ENCODE measurements at regions not wholly inside any gene's neighbourhood (a gene's known extent, or its start where the extent isn't known, plus 50 kb on each side); places are given as distances from the start of the nearest gene placed in this dataset.

DNA sequence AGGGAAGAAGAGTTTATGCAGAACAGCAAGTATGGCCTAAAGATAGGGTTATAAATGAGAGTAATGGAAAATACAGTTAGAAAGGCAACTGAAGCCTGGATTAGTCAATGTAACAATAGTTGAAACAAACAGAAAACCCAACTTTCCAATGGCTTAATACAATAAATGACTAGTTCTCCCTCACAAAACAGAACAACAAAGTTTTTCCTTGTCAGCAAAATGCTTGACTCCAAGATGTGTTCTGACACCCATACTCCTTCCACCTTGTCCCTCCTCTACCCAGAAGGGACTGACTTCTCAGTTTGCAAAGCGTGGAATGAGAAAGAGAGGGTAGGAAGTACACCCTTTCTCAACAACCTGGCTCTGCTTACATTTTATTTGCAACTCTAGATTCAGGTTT, 191.4 kb upstream of the OSR1 start:
- DNase-seq (ENCODE audit: extremely low spot score): no peak
- TF ChIP-seq L3MBTL2 (conservative IDR thresholded peaks at IDR 0.05): no peak
- TF ChIP-seq LEF1 (IDR thresholded peaks at IDR 0.05; ENCODE audit: borderline replicate concordance): no peak
- no peak for TF ChIP-seq SP1 (IDR thresholded peaks at IDR 0.05)
- no peak for TF ChIP-seq CTBP1 (IDR thresholded peaks at IDR 0.05; ENCODE audit: borderline replicate concordance)
- no peak for TF ChIP-seq FOXM1 (IDR thresholded peaks at IDR 0.05; ENCODE audit: borderline replicate concordance)
- no peak for TF ChIP-seq TARDBP (IDR thresholded peaks at IDR 0.05)
- no peak for TF ChIP-seq ZNF384 (IDR thresholded peaks at IDR 0.05)
- no peak for TF ChIP-seq ARNT (IDR thresholded peaks at IDR 0.05)
- no peak for TF ChIP-seq FOXK2 (IDR thresholded peaks at IDR 0.05)
- TF ChIP-seq FOXA1 (IDR thresholded peaks at IDR 0.05): no peak
- TF ChIP-seq ELF4 (IDR thresholded peaks at IDR 0.05): no peak
- no peak for TF ChIP-seq NFRKB (IDR thresholded peaks at IDR 0.05)
- TF ChIP-seq, protein P1, sequence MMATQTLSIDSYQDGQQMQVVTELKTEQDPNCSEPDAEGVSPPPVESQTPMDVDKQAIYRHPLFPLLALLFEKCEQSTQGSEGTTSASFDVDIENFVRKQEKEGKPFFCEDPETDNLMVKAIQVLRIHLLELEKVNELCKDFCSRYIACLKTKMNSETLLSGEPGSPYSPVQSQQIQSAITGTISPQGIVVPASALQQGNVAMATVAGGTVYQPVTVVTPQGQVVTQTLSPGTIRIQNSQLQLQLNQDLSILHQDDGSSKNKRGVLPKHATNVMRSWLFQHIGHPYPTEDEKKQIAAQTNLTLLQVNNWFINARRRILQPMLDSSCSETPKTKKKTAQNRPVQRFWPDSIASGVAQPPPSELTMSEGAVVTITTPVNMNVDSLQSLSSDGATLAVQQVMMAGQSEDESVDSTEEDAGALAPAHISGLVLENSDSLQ (IDR thresholded peaks at IDR 0.05): no peak
- ChIA-PET CTCF (no interaction called here), POLR2A (no interaction called here)

DNA sequence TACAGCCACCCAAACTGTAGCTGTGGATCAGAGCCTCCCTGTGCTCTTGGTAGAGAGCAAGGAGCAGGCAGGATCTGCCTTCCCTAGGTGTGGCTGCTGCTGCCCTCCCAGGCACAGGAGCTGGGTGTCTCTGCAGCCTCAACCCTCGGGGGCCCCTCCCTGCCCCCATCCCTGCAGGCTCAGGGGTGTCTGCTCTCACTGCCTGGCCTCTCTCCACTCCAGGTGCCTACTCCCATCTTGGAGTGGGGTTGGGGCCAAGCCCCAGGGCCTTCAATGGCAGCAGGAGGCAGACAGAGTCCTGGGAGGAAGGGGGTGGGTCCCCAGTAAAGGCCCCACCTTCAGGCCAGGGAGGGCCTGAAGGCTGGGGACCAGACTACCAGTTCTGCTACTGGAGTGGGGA, 189.7 kb upstream of the OSR1 start:
- TF ChIP-seq FOXM1 (IDR thresholded peaks at IDR 0.05; ENCODE audit: borderline replicate concordance): no peak
- no peak for TF ChIP-seq CTBP1 (IDR thresholded peaks at IDR 0.05; ENCODE audit: borderline replicate concordance)
- TF ChIP-seq, protein P1 (IDR thresholded peaks at IDR 0.05): no peak
- no peak for TF ChIP-seq BHLHE40 (IDR thresholded peaks at IDR 0.05; ENCODE audit: borderline replicate concordance)
- TF ChIP-seq TARDBP (IDR thresholded peaks at IDR 0.05): no peak
- TF ChIP-seq HDGF (IDR thresholded peaks at IDR 0.05; ENCODE audit: borderline replicate concordance): no peak
- no peak for TF ChIP-seq SUZ12 (IDR thresholded peaks at IDR 0.05)
- TF ChIP-seq FOXA1 (IDR thresholded peaks at IDR 0.05): no peak
- TF ChIP-seq NFRKB (IDR thresholded peaks at IDR 0.05): no peak
- no peak for TF ChIP-seq FOXK2 (IDR thresholded peaks at IDR 0.05)
- TF ChIP-seq ELF4 (IDR thresholded peaks at IDR 0.05): no peak
- TF ChIP-seq LEF1 (IDR thresholded peaks at IDR 0.05; ENCODE audit: borderline replicate concordance): no peak
- TF ChIP-seq ARNT (IDR thresholded peaks at IDR 0.05): no peak
- no peak for TF ChIP-seq ZNF384 (IDR thresholded peaks at IDR 0.05)
- TF ChIP-seq L3MBTL2 (conservative IDR thresholded peaks at IDR 0.05): no peak
- TF ChIP-seq SP1 (IDR thresholded peaks at IDR 0.05): no peak
- DNase-seq (ENCODE audit: extremely low spot score): no peak
- ChIA-PET POLR2A (no interaction called here), CTCF (no interaction called here)

DNA sequence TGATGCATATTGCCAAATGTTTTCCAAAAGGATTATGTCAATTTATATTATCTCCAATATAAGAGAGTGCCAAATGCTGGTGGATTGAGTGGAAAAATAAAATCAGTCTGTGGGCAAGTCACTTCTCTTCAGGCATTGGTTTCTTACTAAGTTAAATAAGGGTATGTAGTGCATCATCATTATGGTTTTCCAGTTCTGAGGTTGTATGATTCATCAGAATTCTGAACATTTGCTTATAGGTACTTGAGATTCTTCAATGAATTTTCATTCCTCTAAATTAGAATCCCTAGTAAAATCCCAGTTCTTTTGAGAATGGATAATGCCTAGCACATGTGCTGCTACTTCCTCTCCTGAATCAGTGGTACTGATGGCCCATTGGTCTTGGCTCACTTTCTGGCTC, 188.9 kb upstream of the OSR1 start:
- no peak for TF ChIP-seq ZNF384 (IDR thresholded peaks at IDR 0.05)
- no peak for TF ChIP-seq SUZ12 (IDR thresholded peaks at IDR 0.05)
- TF ChIP-seq ARNT (IDR thresholded peaks at IDR 0.05): no peak
- TF ChIP-seq ELF4 (IDR thresholded peaks at IDR 0.05): no peak
- no peak for TF ChIP-seq FOXK2 (IDR thresholded peaks at IDR 0.05)
- no peak for TF ChIP-seq HDGF (IDR thresholded peaks at IDR 0.05; ENCODE audit: borderline replicate concordance)
- TF ChIP-seq CTBP1 (IDR thresholded peaks at IDR 0.05; ENCODE audit: borderline replicate concordance): no peak
- TF ChIP-seq BHLHE40 (IDR thresholded peaks at IDR 0.05; ENCODE audit: borderline replicate concordance): no peak
- no peak for TF ChIP-seq TARDBP (IDR thresholded peaks at IDR 0.05)
- no peak for TF ChIP-seq SP1 (IDR thresholded peaks at IDR 0.05)
- no peak for TF ChIP-seq NFRKB (IDR thresholded peaks at IDR 0.05)
- TF ChIP-seq, protein P1 (IDR thresholded peaks at IDR 0.05): no peak
- no peak for TF ChIP-seq L3MBTL2 (conservative IDR thresholded peaks at IDR 0.05)
- TF ChIP-seq FOXM1 (IDR thresholded peaks at IDR 0.05; ENCODE audit: borderline replicate concordance): no peak
- no peak for TF ChIP-seq LEF1 (IDR thresholded peaks at IDR 0.05; ENCODE audit: borderline replicate concordance)
- TF ChIP-seq FOXA1 (IDR thresholded peaks at IDR 0.05): no peak
- ChIA-PET POLR2A (no interaction called here), CTCF (no interaction called here)
- DNase-seq (ENCODE audit: extremely low spot score): no peak

DNA sequence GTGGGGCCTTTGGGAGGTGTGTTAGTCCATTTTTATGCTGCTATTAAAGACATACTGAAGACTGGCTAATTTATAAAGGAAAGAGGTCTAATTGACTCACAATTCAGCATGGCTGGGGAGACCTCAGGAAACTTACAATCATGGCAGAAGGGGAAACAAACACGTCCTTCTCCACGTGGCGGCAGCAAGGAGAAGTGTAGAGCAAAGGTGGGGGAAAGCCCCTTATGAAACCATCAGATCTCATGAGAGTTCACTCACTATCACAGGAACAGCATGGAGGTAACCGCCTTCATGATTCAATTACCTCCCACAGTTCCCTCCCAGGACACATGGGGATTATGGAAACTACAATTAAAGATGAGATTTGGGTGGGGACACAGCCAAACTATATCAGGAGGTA, 187.1 kb upstream of the OSR1 start:
- CTCF ChIA-PET: interaction anchor here (0.9 kb wide), 1 partner anchor 201 kb away, joined by 3 read pairs; no protein-coding TSS in a partner anchor
- TF ChIP-seq FOXM1 (IDR thresholded peaks at IDR 0.05; ENCODE audit: borderline replicate concordance): no peak
- TF ChIP-seq TARDBP (IDR thresholded peaks at IDR 0.05): no peak
- POLR2A ChIA-PET: no interaction called here
- DNase-seq (ENCODE audit: extremely low spot score): no peak

DNA sequence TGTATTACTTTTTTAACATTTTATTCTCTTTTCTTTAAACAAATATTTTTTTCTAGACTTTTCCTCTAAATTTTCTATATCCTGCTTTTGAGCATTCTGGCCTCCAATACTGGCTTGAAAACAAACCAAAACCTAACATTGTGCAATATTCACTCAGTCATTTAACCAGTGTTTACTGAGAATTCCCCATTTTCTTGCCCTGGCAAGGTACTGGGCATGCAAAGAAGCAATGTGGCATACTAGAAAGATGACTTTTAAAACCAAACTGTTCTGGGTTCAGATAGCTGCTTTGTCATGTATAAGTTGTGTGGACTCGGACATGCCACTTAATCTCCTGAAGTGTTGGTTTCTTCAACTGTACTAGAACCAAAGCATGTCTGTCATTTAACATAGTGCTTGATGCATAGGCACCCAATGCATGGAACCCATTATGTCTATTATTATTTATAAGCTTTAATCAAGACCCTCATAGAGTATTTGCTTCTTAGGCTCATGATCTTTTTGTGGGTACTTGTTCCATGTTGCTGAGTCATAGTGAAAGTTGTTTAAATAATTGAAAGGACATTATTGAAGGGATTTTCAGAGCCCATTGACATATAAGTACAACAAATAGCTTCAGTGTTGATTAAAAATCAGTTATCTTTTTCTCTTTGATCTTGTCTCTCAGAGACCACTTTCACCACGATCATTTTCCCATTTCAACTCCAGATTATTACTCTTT, 185.4 kb upstream of the OSR1 start:
- POLR2A ChIA-PET: no interaction called here
- no peak for DNase-seq (ENCODE audit: extremely low spot score)
- no peak for TF ChIP-seq FOXK2 (IDR thresholded peaks at IDR 0.05)
- TF ChIP-seq TARDBP (IDR thresholded peaks at IDR 0.05): no peak
- TF ChIP-seq ARNT (IDR thresholded peaks at IDR 0.05): no peak
- TF ChIP-seq, protein P1 (IDR thresholded peaks at IDR 0.05): no peak
- TF ChIP-seq ZNF384 (IDR thresholded peaks at IDR 0.05): no peak
- TF ChIP-seq FOXA1 (IDR thresholded peaks at IDR 0.05): no peak
- TF ChIP-seq BHLHE40 (IDR thresholded peaks at IDR 0.05; ENCODE audit: borderline replicate concordance): no peak
- no peak for TF ChIP-seq NFRKB (IDR thresholded peaks at IDR 0.05)
- TF ChIP-seq ELF4 (IDR thresholded peaks at IDR 0.05): no peak
- TF ChIP-seq CTBP1 (IDR thresholded peaks at IDR 0.05; ENCODE audit: borderline replicate concordance): no peak
- TF ChIP-seq HDGF (IDR thresholded peaks at IDR 0.05; ENCODE audit: borderline replicate concordance): no peak
- no peak for TF ChIP-seq SP1 (IDR thresholded peaks at IDR 0.05)
- TF ChIP-seq FOXM1 (IDR thresholded peaks at IDR 0.05; ENCODE audit: borderline replicate concordance): no peak
- TF ChIP-seq L3MBTL2 (conservative IDR thresholded peaks at IDR 0.05): no peak
- no peak for TF ChIP-seq LEF1 (IDR thresholded peaks at IDR 0.05; ENCODE audit: borderline replicate concordance)
- no peak for TF ChIP-seq SUZ12 (IDR thresholded peaks at IDR 0.05)
- CTCF ChIA-PET: interaction anchor here (0.6 kb wide), 1 partner anchor 8 kb away, joined by 3 read pairs; no protein-coding TSS in a partner anchor
